ENCODE measurements at regions not wholly inside any gene's neighbourhood (a gene's known extent, or its start where the extent isn't known, plus 50 kb on each side); places are given as distances from the start of the nearest gene placed in this dataset.

- Mint-ChIP-seq H3K36me3 (ENCODE audit: insufficient read depth in 1 of 3, low read depth in 3 of 3) (no peaks in the 10 kb centered on the region; a peak in 2 of 7 replicates), H3K27me3 (ENCODE audit: low read depth) (no peaks in the 10 kb centered on the region), H3K4me1 (peaks cover 27 to 28% of the 10 kb centered on the region in 2 experiments), H3K4me3 (no peak overlapping the region), H3K9me3 (no peaks in the 10 kb centered on the region; a peak in 2 of 5 replicates), H3K27ac (no peak overlapping the region)
- Histone ChIP-seq H2BK15ac (ENCODE audit: low read depth, low read length) (no peak overlapping the region), H3K9me3 (ENCODE audit: control insufficient read depth, low read depth, low read length) (no peaks in the 10 kb centered on the region), H3K4me2 (ENCODE audit: insufficient read depth, insufficient read length, low read length) (no peak overlapping the region), H3K79me1 (ENCODE audit: insufficient read depth, low read depth, low read length, poor library complexity, severe bottlenecking) (no peaks in the 10 kb centered on the region), H2AK5ac (ENCODE audit: insufficient read length, low read length) (no peak overlapping the region), H3K18ac (ENCODE audit: insufficient read length, low read depth, low read length) (no peak overlapping the region), H3K9ac (ENCODE audit: extremely low read depth, insufficient read length, low read length) (no peak overlapping the region), H3K79me2 (ENCODE audit: insufficient read depth, low read length) (no peaks in the 10 kb centered on the region), H4K91ac (ENCODE audit: insufficient read length, low read depth, low read length) (no peak overlapping the region), H3K4ac (ENCODE audit: low read depth, low read length) (no peak overlapping the region), H2AFZ (ENCODE audit: low read length) (no peak overlapping the region), H3K56ac (ENCODE audit: insufficient read length, low read depth, low read length) (no peak overlapping the region), H3K27me3 (ENCODE audit: insufficient read depth, low read length) (no peaks in the 10 kb centered on the region), H2BK120ac (ENCODE audit: low read depth, low read length, poor library complexity, severe bottlenecking) (no peak overlapping the region), H3K27ac (ENCODE audit: insufficient read length, low read depth, low read length) (no peak overlapping the region), H3K14ac (ENCODE audit: insufficient read depth, low read length) (no peak overlapping the region), H3K23ac (ENCODE audit: insufficient read length, low read depth, low read length) (no peak overlapping the region), H2BK20ac (ENCODE audit: low read depth, low read length, poor library complexity, severe bottlenecking) (no peak overlapping the region), H4K20me1 (ENCODE audit: control insufficient read depth, insufficient read depth, insufficient read length) (no peaks in the 10 kb centered on the region), H3K4me1 (ENCODE audit: insufficient read depth, low read length) (no peaks in the 10 kb centered on the region; the same call in 1 of the 2 replicates), H4K8ac (replicated peaks; ENCODE audit: insufficient read length, low read depth, low read length) (no peak overlapping the region), H3K23me2 (ENCODE audit: insufficient read length, low read depth, low read length, poor library complexity, severe bottlenecking) (no peaks in the 10 kb centered on the region), H2BK5ac (ENCODE audit: insufficient read length, low read length) (no peak overlapping the region), H4K5ac (ENCODE audit: insufficient read length, low read depth, low read length) (no peak overlapping the region), H2BK12ac (ENCODE audit: insufficient read length, low read depth, low read length) (no peak overlapping the region), H3T11ph (ENCODE audit: low read length) (no peak overlapping the region)
- WGBS (ENCODE audit: extremely low coverage, insufficient read length, low lambda C conversion rate), result no CpG with 5 or more reads among the region's 8 CpGs
- TF ChIP-seq CTCF (conservative IDR thresholded peaks at IDR 0.05), result no peak
- no peak for DNase-seq
Measured at GRCh38 chr9:88751781-88752180, 216.8 kb downstream of the NXNL2 start.

Measured in H9 (cell line).